ENCODE measurements at regions not wholly inside any gene's neighbourhood (a gene's known extent, or its start where the extent isn't known, plus 50 kb on each side); places are given as distances from the start of the nearest gene placed in this dataset.

DNA sequence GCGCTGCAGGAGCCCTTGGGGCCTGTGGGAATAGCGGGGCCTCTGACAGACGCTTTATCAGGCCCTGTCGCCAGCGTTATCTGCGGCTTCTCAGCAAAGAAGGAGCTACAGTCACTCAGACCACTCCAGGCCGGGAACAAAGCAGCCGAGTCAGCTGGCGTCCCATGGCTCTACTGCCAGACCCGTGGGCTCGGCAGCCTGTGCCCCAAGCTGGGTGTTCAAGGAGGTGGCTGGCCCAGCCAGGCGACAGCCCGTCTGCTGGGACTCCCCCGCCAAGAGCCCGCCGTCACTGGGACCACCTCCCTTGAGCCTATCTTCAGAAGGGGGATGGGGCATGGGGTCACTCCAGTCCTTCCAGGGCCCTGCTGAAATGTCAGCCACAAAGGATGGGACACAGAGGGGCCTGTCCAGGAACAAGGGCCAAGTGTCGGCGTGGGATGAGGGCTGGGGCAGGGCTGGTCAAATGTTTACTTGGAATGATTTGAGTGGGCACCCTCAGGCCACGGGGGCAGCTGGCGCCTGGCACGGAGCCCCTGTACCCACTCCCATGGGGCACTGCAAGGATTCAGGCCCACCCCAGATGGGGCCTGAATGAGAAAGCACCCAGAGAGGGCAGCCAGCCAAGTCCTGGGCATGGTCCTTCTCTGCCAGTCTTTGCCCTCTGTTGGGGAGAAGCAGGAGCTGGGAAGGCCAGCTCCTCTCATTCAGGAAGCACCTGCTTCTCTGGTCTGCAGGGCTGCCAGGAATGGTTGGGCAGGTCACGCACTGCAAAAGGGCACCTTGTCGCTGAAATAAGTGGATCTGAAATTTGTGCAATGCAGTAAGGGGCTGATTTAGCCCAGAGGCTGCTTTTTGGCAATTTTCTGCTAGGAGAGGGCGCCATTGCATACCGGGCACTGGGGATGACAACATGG lies 148.3 kb downstream of the SMAD6 start:
- H3K27ac ChIP-seq (ENCODE audit: low read depth in 2 of 2, low read length in 2 of 2), result no peak overlapping the region
- no peaks in the 10 kb centered on the region for H3K27me3 ChIP-seq (ENCODE audit: control insufficient read depth, insufficient read depth, low read length)
- intact Hi-C loops (cut with DNase I), result loop anchor here (10.0 kb wide), 1 partner anchor 236 kb away; no protein-coding TSS in a partner anchor
- H3K4me3 ChIP-seq (ENCODE audit: low read length in 3 of 3), result no peak overlapping the region
- no peak overlapping the region for H3K9ac ChIP-seq (ENCODE audit: low read length in 3 of 3)
- H3K9me3 ChIP-seq (ENCODE audit: control insufficient read depth in 2 of 3, insufficient read depth in 1 of 3, low read length in 3 of 3), result no peaks in the 10 kb centered on the region
- no peaks in the 10 kb centered on the region for H3K36me3 ChIP-seq (ENCODE audit: control insufficient read depth in 2 of 3, insufficient read depth in 3 of 3, low read length in 3 of 3)
- peaks cover 0 to 10% (median 6%) of the 10 kb centered on the region in 3 donors for H3K4me1 ChIP-seq (ENCODE audit: control insufficient read depth in 2 of 3, insufficient read depth in 2 of 3, low read depth in 1 of 3, low read length in 3 of 3)
- FAIRE-seq (no peak), DNase-seq (peak in 3 of 5 donors; percentile 9 to 73 (median 70))
- TF ChIP-seq, protein P1, sequence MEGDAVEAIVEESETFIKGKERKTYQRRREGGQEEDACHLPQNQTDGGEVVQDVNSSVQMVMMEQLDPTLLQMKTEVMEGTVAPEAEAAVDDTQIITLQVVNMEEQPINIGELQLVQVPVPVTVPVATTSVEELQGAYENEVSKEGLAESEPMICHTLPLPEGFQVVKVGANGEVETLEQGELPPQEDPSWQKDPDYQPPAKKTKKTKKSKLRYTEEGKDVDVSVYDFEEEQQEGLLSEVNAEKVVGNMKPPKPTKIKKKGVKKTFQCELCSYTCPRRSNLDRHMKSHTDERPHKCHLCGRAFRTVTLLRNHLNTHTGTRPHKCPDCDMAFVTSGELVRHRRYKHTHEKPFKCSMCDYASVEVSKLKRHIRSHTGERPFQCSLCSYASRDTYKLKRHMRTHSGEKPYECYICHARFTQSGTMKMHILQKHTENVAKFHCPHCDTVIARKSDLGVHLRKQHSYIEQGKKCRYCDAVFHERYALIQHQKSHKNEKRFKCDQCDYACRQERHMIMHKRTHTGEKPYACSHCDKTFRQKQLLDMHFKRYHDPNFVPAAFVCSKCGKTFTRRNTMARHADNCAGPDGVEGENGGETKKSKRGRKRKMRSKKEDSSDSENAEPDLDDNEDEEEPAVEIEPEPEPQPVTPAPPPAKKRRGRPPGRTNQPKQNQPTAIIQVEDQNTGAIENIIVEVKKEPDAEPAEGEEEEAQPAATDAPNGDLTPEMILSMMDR (IDR thresholded peaks at IDR 0.05; ENCODE audit: borderline replicate concordance, extremely low read depth, insufficient read depth), result no peak

DNA sequence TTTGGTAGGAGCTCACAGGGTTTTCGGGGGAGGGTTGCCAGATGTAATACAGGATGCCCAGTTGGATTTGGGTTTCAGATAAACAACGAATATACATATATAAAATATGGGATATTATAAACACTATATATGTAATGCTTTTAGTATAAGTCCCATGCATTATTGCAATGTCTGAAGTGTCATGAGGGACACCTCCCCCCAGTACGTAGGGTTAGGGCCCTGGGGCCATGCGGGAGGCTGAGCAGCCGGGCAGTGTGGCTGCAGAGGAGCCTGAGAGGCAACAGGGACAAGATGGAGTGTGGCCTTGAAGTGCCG lies 148.9 kb downstream of the SMAD6 start:
- no peak overlapping the region for H3K4me3 ChIP-seq (ENCODE audit: low read length in 3 of 3)
- peak overlapping the region in 1 of 2 donors; percentile 43 for H3K27ac ChIP-seq (ENCODE audit: low read depth in 2 of 2, low read length in 2 of 2)
- H3K9ac ChIP-seq (ENCODE audit: low read length in 3 of 3), result no peak overlapping the region
- H3K4me1 ChIP-seq (ENCODE audit: control insufficient read depth in 2 of 3, insufficient read depth in 2 of 3, low read depth in 1 of 3, low read length in 3 of 3), result peaks cover 0 to 10% (median 6%) of the 10 kb centered on the region in 3 donors
- intact Hi-C loops (cut with DNase I), result loop anchor here (10.0 kb wide), 1 partner anchor 236 kb away; no protein-coding TSS in a partner anchor
- no peaks in the 10 kb centered on the region for H3K9me3 ChIP-seq (ENCODE audit: control insufficient read depth in 2 of 3, insufficient read depth in 1 of 3, low read length in 3 of 3)
- DNase-seq, result peak in 1 of 5 donors; percentile 34
- no peak for FAIRE-seq
- no peaks in the 10 kb centered on the region for H3K27me3 ChIP-seq (ENCODE audit: control insufficient read depth, insufficient read depth, low read length)
- TF ChIP-seq, protein P1 (IDR thresholded peaks at IDR 0.05; ENCODE audit: borderline replicate concordance, extremely low read depth, insufficient read depth), result no peak
- H3K36me3 ChIP-seq (ENCODE audit: control insufficient read depth in 2 of 3, insufficient read depth in 3 of 3, low read length in 3 of 3), result no peaks in the 10 kb centered on the region

DNA sequence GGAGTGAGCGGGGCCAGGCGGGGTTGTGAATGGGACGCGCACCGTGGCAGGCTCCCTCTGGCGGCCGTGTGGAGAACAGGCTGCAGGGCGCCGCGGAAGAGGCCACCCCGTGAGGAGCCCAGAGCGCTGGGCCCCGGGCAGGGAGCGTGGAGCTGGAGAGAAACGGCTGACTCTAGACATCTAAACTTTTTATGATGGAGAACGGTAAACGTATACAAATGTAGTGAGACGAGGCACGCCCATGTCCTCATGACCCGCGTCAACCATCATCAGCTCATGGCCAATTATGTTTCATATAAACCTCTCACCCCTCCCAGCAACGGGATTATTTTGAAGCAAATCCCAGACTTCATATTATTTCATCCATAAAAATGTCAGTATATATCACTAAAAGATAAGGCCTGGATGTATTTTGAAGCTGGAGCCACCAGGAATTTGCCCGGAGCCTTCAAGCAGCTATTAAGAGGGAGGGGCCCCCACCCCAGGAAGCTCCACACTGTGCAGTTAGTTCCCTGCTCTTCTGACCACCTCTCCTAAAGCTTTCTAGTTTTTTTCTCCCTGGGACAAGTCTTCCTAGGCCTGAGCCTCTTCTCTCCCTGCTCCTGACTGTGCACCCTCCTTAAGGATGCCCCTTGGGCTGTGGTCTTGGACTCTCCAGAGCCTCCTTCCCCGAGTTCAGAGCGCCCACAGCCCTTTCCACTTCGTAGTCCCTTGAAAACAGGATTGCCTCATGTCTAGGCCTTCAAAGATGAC lies 149.5 kb downstream of the SMAD6 start:
- Histone ChIP-seq H3K9me3 (ENCODE audit: control insufficient read depth in 2 of 3, insufficient read depth in 1 of 3, low read length in 3 of 3) (no peaks in the 10 kb centered on the region), H3K36me3 (ENCODE audit: control insufficient read depth in 2 of 3, insufficient read depth in 3 of 3, low read length in 3 of 3) (no peaks in the 10 kb centered on the region), H3K4me3 (ENCODE audit: low read length in 3 of 3) (no peak overlapping the region), H3K4me1 (ENCODE audit: control insufficient read depth in 2 of 3, insufficient read depth in 2 of 3, low read depth in 1 of 3, low read length in 3 of 3) (peaks cover 0 to 10% (median 6%) of the 10 kb centered on the region in 3 donors), H3K9ac (ENCODE audit: low read length in 3 of 3) (peak overlapping the region in 1 of 3 donors; percentile 19), H3K27ac (ENCODE audit: low read depth in 2 of 2, low read length in 2 of 2) (peak overlapping the region in 1 of 2 donors; percentile 43), H3K27me3 (ENCODE audit: control insufficient read depth, insufficient read depth, low read length) (no peaks in the 10 kb centered on the region)
- TF ChIP-seq, protein P1 (IDR thresholded peaks at IDR 0.05; ENCODE audit: borderline replicate concordance, extremely low read depth, insufficient read depth), result peak; percentile 94
- DNase-seq, result peak; percentile 89 to 96 (median 92)
- FAIRE-seq, result no peak
- intact Hi-C loops (cut with DNase I), result loop anchor here (10.0 kb wide), 1 partner anchor 237 kb away; no protein-coding TSS in a partner anchor
